ENCODE measurements at regions not wholly inside any gene's neighbourhood (a gene's known extent, or its start where the extent isn't known, plus 50 kb on each side); places are given as distances from the start of the nearest gene placed in this dataset.

DNA sequence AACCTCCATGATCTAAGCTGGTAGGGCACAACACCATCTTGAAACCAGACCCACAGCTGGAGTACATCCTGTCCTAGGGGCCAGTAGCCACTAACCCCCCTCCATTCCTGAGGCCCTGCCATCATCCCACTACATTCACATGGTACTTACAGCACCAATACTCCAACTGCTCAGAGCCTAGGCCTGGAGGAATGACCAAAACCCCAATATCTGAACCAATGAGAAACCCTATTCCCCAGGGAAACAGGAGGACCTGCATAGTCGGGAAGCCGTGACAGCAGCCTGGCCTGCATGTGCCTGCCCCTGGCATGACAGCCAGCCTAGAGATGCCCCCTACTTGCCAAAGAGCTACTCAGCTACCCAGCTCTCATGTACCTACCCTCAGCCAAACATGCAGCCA is 65.4 kb upstream of the DMRT1 start:
- peaks cover 0 to 14% of the 10 kb centered on the region in 2 experiments for H3K27me3 ChIP-seq (replicated peaks in 1 of 2; ENCODE audit: control insufficient read depth in 2 of 2, extremely low read depth in 1 of 2, insufficient read depth in 2 of 2, low read length in 1 of 2)
- H3K36me3 ChIP-seq (ENCODE audit: control insufficient read depth in 2 of 2, extremely low read depth in 1 of 2, insufficient read depth in 1 of 2, low read length in 1 of 2) = no peaks in the 10 kb centered on the region
- no peaks in the 10 kb centered on the region for H3K4me1 ChIP-seq (ENCODE audit: control insufficient read depth in 1 of 2, extremely low read depth in 1 of 2, insufficient read depth in 2 of 2, low read length in 2 of 2)
- DNase-seq (no peak), ATAC-seq (replicated peaks in 1 of 4) (no peak)
- peaks cover 14 to 25% of the 10 kb centered on the region in 2 donors for H3K27me3 Mint-ChIP-seq
- ChIA-PET POLR2A (no interaction called here), CTCF (no interaction called here)
- H3K27ac ChIP-seq (ENCODE audit: low read length) = no peak overlapping the region
- no peak overlapping the region for H3K27ac Mint-ChIP-seq
- no peaks in the 10 kb centered on the region for H3K36me3 Mint-ChIP-seq
- peaks cover 8 to 21% (median 14%) of the 10 kb centered on the region in 3 donors for H3K9me3 Mint-ChIP-seq
- 81% methylated on average over 2 of the region's 2 CpGs for WGBS (ENCODE audit: insufficient coverage)
- H3K4me3 Mint-ChIP-seq = no peak overlapping the region
- H3K9me3 ChIP-seq = no peaks in the 10 kb centered on the region
- H3K4me3 ChIP-seq (ENCODE audit: control insufficient read depth in 1 of 2, extremely low read depth in 1 of 2, low read length in 1 of 2) = no peak overlapping the region
- no peaks in the 10 kb centered on the region for H3K4me1 Mint-ChIP-seq

DNA sequence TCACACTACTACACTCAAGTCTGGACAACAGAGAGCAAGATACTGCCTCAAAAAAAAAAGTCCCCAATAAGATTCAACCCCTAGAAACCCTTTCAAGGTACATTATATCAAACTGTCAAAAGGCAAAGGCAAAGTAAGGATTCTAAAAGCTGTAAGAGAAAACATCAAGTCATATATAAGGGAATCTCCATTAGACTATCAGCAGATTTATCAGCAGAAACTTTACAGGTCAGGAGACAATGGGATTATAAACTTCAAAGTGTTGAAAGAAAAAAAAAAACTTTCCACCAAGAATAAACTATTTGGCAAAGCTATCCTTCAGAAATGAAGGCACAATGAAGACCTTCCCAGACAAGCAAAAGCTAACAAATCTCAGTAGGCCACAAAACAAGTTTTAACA is 63.5 kb upstream of the DMRT1 start:
- ChIA-PET POLR2A (no interaction called here), CTCF (no interaction called here)
- ATAC-seq (replicated peaks in 1 of 4) (no peak), DNase-seq (no peak)
- Mint-ChIP-seq H3K9me3 (peaks cover 8 to 21% (median 14%) of the 10 kb centered on the region in 3 donors), H3K36me3 (no peaks in the 10 kb centered on the region), H3K27ac (no peak overlapping the region), H3K27me3 (peaks cover 6 to 23% of the 10 kb centered on the region in 2 donors), H3K4me3 (no peak overlapping the region), H3K4me1 (no peaks in the 10 kb centered on the region)
- peaks cover 0 to 14% of the 10 kb centered on the region in 2 experiments for H3K27me3 ChIP-seq (replicated peaks in 1 of 2; ENCODE audit: control insufficient read depth in 2 of 2, extremely low read depth in 1 of 2, insufficient read depth in 2 of 2, low read length in 1 of 2)
- H3K9me3 ChIP-seq = no peaks in the 10 kb centered on the region
- H3K4me3 ChIP-seq (ENCODE audit: control insufficient read depth in 1 of 2, extremely low read depth in 1 of 2, low read length in 1 of 2) = no peak overlapping the region
- no peaks in the 10 kb centered on the region for H3K36me3 ChIP-seq (ENCODE audit: control insufficient read depth in 2 of 2, extremely low read depth in 1 of 2, insufficient read depth in 1 of 2, low read length in 1 of 2)
- no peaks in the 10 kb centered on the region for H3K4me1 ChIP-seq (ENCODE audit: control insufficient read depth in 1 of 2, extremely low read depth in 1 of 2, insufficient read depth in 2 of 2, low read length in 2 of 2)
- no peak overlapping the region for H3K27ac ChIP-seq (ENCODE audit: low read length)

DNA sequence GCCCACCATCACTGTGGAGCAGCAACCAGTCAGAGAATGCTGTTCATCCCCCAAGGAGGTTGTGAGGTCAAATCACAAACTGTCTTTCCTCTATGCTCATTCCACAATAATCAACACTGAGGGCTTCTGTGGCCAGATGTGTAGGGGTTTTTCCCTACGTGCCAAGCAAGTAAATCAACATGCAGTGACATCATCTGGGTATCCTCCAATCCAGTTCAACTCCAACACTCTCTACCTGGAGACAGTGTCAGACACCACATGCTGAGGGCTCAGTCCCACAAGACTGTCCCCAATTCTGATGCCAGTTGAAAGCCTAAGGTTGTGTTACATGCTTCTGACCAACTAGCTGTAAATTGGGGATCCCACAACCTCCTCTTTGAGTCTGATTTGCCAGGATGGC is 57.3 kb upstream of the DMRT1 start:
- no peaks in the 10 kb centered on the region for H3K9me3 ChIP-seq
- no peaks in the 10 kb centered on the region for H3K36me3 ChIP-seq (ENCODE audit: control insufficient read depth in 2 of 2, extremely low read depth in 1 of 2, insufficient read depth in 1 of 2, low read length in 1 of 2)
- Mint-ChIP-seq H3K4me1 (no peaks in the 10 kb centered on the region), H3K36me3 (no peaks in the 10 kb centered on the region), H3K9me3 (peaks cover 0 to 4% (median under 1%) of the 10 kb centered on the region in 3 donors), H3K4me3 (no peak overlapping the region), H3K27ac (no peak overlapping the region), H3K27me3 (peaks cover 0 to 8% of the 10 kb centered on the region in 2 donors)
- DNase-seq = no peak
- H3K4me1 ChIP-seq (ENCODE audit: control insufficient read depth in 1 of 2, extremely low read depth in 1 of 2, insufficient read depth in 2 of 2, low read length in 2 of 2) = no peaks in the 10 kb centered on the region
- ATAC-seq (replicated peaks in 1 of 4) = no peak
- ChIA-PET POLR2A (no interaction called here), CTCF (no interaction called here)
- no peaks in the 10 kb centered on the region for H3K27me3 ChIP-seq (replicated peaks in 1 of 2; ENCODE audit: control insufficient read depth in 2 of 2, extremely low read depth in 1 of 2, insufficient read depth in 2 of 2, low read length in 1 of 2)
- H3K4me3 ChIP-seq (ENCODE audit: control insufficient read depth in 1 of 2, extremely low read depth in 1 of 2, low read length in 1 of 2) = no peak overlapping the region
- WGBS (ENCODE audit: insufficient coverage) = no CpG with 5 or more reads among the region's 1 CpG
- H3K27ac ChIP-seq (ENCODE audit: low read length) = no peak overlapping the region

DNA sequence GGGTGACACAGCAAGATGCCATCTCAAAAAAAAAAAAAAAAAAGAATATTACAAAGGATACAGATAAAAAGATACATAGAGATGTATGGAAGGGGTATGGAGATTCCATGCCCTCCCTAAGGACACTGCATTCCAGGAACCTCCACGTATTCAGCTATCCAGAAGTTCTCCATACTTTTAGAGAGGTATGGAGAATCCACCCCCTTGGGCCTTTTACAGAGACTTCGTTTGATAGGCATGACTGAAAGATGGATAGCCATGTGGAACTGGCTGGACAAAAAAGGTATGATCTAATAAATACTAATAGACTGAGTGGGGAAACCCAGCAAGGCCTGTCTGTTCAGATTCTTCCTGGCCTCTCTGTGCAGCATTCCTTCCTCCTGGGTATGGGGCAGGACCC is 56.6 kb upstream of the DMRT1 start:
- ChIA-PET POLR2A (no interaction called here), CTCF (interaction anchor here in 1 of 2 donors (0.6 kb wide), 1 partner anchor 14 kb away, joined by 3 read pairs; no protein-coding TSS in a partner anchor)
- no peak overlapping the region for H3K27ac Mint-ChIP-seq
- H3K4me3 ChIP-seq (ENCODE audit: control insufficient read depth in 1 of 2, extremely low read depth in 1 of 2, low read length in 1 of 2) = no peak overlapping the region
- DNase-seq (no peak), ATAC-seq (replicated peaks in 1 of 4) (no peak)
- H3K4me1 Mint-ChIP-seq = no peaks in the 10 kb centered on the region
- no peaks in the 10 kb centered on the region for H3K36me3 ChIP-seq (ENCODE audit: control insufficient read depth in 2 of 2, extremely low read depth in 1 of 2, insufficient read depth in 1 of 2, low read length in 1 of 2)
- no peaks in the 10 kb centered on the region for H3K9me3 ChIP-seq
- no peak overlapping the region for H3K27ac ChIP-seq (ENCODE audit: low read length)
- no peaks in the 10 kb centered on the region for H3K9me3 Mint-ChIP-seq
- no peak overlapping the region for H3K4me3 Mint-ChIP-seq
- H3K4me1 ChIP-seq (ENCODE audit: control insufficient read depth in 1 of 2, extremely low read depth in 1 of 2, insufficient read depth in 2 of 2, low read length in 2 of 2) = no peaks in the 10 kb centered on the region
- peaks cover 0 to 4% of the 10 kb centered on the region in 2 donors for H3K27me3 Mint-ChIP-seq
- H3K36me3 Mint-ChIP-seq = no peaks in the 10 kb centered on the region
- no CpG with 5 or more reads among the region's 2 CpGs for whole genome bisulfite sequencing (ENCODE audit: insufficient coverage)
- H3K27me3 ChIP-seq (replicated peaks in 1 of 2; ENCODE audit: control insufficient read depth in 2 of 2, extremely low read depth in 1 of 2, insufficient read depth in 2 of 2, low read length in 1 of 2) = no peaks in the 10 kb centered on the region

DNA sequence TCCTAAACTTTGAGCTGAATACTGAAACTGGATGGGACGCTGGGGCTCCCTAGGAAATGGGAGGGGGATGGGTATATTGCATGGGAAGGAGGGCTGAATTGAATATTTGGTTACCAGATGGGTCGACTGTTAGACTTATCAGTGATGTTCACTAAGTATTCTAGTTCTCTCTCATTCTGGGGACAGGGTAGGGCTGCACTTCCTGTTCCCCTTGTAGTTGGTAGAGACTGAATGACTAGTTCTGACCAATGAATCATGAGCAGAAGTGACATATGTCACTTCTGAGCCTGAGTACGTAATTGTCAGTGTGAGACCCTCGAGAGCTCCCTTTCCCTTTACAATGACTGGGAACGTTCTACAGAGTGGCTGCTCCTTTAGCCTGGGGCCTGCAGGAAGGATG is 55.5 kb upstream of the DMRT1 start:
- H3K36me3 ChIP-seq (ENCODE audit: control insufficient read depth in 2 of 2, extremely low read depth in 1 of 2, insufficient read depth in 1 of 2, low read length in 1 of 2) = no peaks in the 10 kb centered on the region
- H3K27me3 ChIP-seq (replicated peaks in 1 of 2; ENCODE audit: control insufficient read depth in 2 of 2, extremely low read depth in 1 of 2, insufficient read depth in 2 of 2, low read length in 1 of 2) = no peaks in the 10 kb centered on the region
- no peaks in the 10 kb centered on the region for H3K9me3 ChIP-seq
- CTCF ChIA-PET = no interaction called here
- H3K36me3 Mint-ChIP-seq = no peaks in the 10 kb centered on the region
- H3K4me3 Mint-ChIP-seq = no peak overlapping the region
- WGBS (ENCODE audit: insufficient coverage) = 63% methylated on average over 2 of the region's 5 CpGs
- no peaks in the 10 kb centered on the region for H3K4me1 ChIP-seq (ENCODE audit: control insufficient read depth in 1 of 2, extremely low read depth in 1 of 2, insufficient read depth in 2 of 2, low read length in 2 of 2)
- H3K4me3 ChIP-seq (ENCODE audit: control insufficient read depth in 1 of 2, extremely low read depth in 1 of 2, low read length in 1 of 2) = no peak overlapping the region
- ATAC-seq (replicated peaks in 1 of 4) (no peak), DNase-seq (no peak)
- no peak overlapping the region for H3K27ac Mint-ChIP-seq
- no peaks in the 10 kb centered on the region for H3K9me3 Mint-ChIP-seq
- H3K4me1 Mint-ChIP-seq = no peaks in the 10 kb centered on the region
- H3K27ac ChIP-seq (ENCODE audit: low read length) = no peak overlapping the region
- peaks cover 0 to 1% of the 10 kb centered on the region in 2 donors for H3K27me3 Mint-ChIP-seq
- POLR2A ChIA-PET = no interaction called here

DNA sequence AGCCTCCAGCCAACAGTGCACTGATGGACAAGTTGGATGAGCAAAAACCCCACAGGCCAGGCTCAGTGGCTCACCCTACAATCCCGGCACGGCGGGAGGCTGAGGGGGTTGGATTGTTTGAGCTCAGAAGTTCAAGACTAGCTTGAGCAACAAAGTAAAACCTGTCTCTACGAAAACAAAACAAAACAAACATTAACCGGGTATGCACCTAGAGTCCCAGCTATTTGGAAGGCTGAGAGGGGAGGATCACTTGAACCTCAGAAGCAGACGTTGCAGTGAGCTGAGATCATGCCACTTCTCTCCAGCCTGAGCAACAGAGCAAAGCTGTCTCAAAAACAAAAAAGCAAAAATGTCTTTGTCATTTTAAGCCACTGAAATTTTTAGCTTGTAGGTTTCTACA is 55.1 kb upstream of the DMRT1 start:
- Histone ChIP-seq H3K36me3 (ENCODE audit: control insufficient read depth in 2 of 2, extremely low read depth in 1 of 2, insufficient read depth in 1 of 2, low read length in 1 of 2) (no peaks in the 10 kb centered on the region), H3K4me3 (ENCODE audit: control insufficient read depth in 1 of 2, extremely low read depth in 1 of 2, low read length in 1 of 2) (no peak overlapping the region), H3K9me3 (no peaks in the 10 kb centered on the region), H3K27ac (ENCODE audit: low read length) (no peak overlapping the region), H3K27me3 (replicated peaks in 1 of 2; ENCODE audit: control insufficient read depth in 2 of 2, extremely low read depth in 1 of 2, insufficient read depth in 2 of 2, low read length in 1 of 2) (no peaks in the 10 kb centered on the region), H3K4me1 (ENCODE audit: control insufficient read depth in 1 of 2, extremely low read depth in 1 of 2, insufficient read depth in 2 of 2, low read length in 2 of 2) (no peaks in the 10 kb centered on the region)
- ChIA-PET POLR2A (no interaction called here), CTCF (no interaction called here)
- no peaks in the 10 kb centered on the region for H3K4me1 Mint-ChIP-seq
- no peak overlapping the region for H3K27ac Mint-ChIP-seq
- no peaks in the 10 kb centered on the region for H3K9me3 Mint-ChIP-seq
- DNase-seq = no peak
- H3K4me3 Mint-ChIP-seq = no peak overlapping the region
- peaks cover 0 to 1% of the 10 kb centered on the region in 2 donors for H3K27me3 Mint-ChIP-seq
- ATAC-seq (replicated peaks in 1 of 4) = no peak
- 56% methylated on average over 1 of the region's 6 CpGs for whole genome bisulfite sequencing (ENCODE audit: insufficient coverage)
- H3K36me3 Mint-ChIP-seq = no peaks in the 10 kb centered on the region

DNA sequence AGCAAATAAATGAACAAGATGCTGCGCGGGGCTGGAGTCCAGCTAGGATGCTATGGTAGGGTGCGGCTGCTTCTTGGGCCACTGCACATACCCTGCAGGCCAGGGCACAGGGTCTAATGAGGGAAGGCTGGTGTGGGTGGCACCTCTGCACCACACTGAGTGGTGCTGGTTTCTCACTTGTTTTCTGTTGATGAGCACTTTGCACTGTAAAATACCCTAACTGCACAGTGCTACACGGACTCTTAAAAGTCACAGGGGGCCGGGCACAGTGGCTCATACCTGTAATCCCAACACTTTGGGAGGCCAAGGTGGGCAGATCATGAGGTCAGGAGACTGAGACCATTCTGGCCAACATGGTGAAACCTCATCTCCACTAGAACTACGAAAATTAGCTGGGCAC is 52.7 kb upstream of the DMRT1 start:
- H3K27me3 Mint-ChIP-seq = peaks cover 2 to 4% of the 10 kb centered on the region in 2 donors
- Histone ChIP-seq H3K9me3 (no peaks in the 10 kb centered on the region), H3K4me3 (ENCODE audit: control insufficient read depth in 1 of 2, extremely low read depth in 1 of 2, low read length in 1 of 2) (no peak overlapping the region), H3K27me3 (replicated peaks in 1 of 2; ENCODE audit: control insufficient read depth in 2 of 2, extremely low read depth in 1 of 2, insufficient read depth in 2 of 2, low read length in 1 of 2) (no peaks in the 10 kb centered on the region), H3K36me3 (ENCODE audit: control insufficient read depth in 2 of 2, extremely low read depth in 1 of 2, insufficient read depth in 1 of 2, low read length in 1 of 2) (no peaks in the 10 kb centered on the region), H3K27ac (ENCODE audit: low read length) (no peak overlapping the region), H3K4me1 (ENCODE audit: control insufficient read depth in 1 of 2, extremely low read depth in 1 of 2, insufficient read depth in 2 of 2, low read length in 2 of 2) (no peaks in the 10 kb centered on the region)
- WGBS (ENCODE audit: insufficient coverage) = 82% methylated on average over 6 of the region's 6 CpGs
- no peaks in the 10 kb centered on the region for H3K4me1 Mint-ChIP-seq
- no peaks in the 10 kb centered on the region for H3K36me3 Mint-ChIP-seq
- no peak overlapping the region for H3K27ac Mint-ChIP-seq
- DNase-seq (no peak), ATAC-seq (replicated peaks in 1 of 4) (no peak)
- CTCF ChIA-PET = no interaction called here
- POLR2A ChIA-PET = no interaction called here
- H3K9me3 Mint-ChIP-seq = no peaks in the 10 kb centered on the region
- H3K4me3 Mint-ChIP-seq = no peak overlapping the region
